ENCODE measurements at regions not wholly inside any gene's neighbourhood (a gene's known extent, or its start where the extent isn't known, plus 50 kb on each side); places are given as distances from the start of the nearest gene placed in this dataset.
A peak's percentile ranks its signal among the peaks of the same experiment; 100 is the strongest.
"Not testable (repeated sequence)": the region's sequence is repeated elsewhere in the genome, so short reads cannot be mapped to it uniquely, and the experiment has no call there.

DNA sequence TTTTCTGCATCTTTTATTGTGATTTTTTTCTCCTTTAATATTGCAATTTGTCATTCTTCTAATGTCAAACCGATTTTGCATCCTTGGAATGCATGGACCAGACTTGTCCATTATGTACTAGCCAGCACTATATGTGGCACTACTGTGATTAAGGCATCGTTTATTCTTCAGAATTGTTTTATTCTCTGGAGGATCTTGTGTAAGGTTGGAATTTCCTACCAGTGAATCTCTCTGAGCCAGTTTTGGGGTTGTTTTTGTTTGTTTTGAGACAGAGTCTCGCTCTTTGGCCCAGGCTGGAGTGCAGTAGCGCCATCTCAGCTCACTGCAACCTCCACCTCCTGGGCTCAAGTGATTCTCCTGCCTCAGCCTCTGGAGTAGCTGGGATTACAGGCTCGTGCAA is 58.5 kb downstream of the IGLL5 start:
- no peak for ATAC-seq

DNA sequence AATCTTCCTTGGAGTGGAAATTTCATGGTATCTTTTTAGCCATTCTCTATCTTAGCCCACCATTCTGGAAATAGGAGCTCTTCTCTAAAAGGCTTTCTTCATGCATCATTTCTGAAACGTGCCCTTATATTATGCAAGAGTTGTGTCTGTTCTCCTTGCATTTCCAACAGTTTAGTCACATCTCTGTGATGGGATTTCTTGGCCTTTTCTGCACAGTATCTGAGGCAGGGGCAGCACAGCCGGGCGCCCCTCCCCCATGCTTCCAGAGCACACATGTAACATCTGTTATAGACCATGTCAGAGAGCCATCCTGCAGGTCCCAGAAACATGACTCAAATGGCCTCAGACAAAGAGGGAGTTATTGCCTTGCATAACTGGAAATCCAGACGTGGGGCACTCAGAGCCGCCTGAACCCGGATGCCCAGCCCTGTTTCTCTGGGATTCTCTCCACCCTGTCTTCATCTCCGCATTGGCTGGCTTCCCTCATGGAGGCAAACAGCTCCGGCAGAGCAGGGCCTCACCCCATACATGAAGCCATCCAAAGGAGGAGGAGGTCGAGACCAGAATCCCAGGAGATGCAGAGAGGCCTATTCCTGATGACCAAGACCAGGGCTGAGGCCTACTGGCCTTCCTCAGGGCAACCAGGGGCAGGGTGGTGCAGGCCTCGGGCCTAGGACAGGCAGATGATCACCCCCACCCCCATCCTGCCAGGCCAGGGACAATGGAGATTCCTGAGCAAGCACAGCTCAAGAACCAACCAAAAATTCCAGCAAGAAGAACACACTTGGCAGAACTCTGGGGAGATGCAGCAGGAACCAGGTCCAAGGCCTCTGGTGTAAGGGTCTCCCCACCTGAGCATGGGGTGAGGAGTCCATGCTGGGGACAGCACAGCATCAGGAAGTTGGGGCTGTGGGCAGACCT is 61.3 kb downstream of the IGLL5 start:
- no peak for ATAC-seq

DNA sequence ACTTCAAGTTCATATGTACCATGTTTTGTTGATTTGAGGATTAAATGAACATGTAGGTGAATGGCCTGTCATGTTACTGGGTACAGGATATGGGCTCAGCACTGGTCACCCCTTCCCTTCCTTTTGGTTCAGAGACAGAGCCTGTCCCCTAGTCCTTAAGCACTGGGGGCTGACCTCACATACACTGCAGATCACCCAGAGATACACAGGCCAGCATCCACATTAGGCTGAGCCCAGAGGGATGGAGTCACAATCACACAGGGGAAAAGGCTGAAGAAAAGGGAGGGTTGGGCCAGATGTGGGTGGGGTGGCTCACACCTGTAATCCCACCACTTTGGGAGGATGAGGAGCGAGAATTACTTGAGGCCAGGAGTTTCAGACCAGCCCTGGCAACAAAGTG is 62.3 kb downstream of the IGLL5 start:
- no peak for ATAC-seq

DNA sequence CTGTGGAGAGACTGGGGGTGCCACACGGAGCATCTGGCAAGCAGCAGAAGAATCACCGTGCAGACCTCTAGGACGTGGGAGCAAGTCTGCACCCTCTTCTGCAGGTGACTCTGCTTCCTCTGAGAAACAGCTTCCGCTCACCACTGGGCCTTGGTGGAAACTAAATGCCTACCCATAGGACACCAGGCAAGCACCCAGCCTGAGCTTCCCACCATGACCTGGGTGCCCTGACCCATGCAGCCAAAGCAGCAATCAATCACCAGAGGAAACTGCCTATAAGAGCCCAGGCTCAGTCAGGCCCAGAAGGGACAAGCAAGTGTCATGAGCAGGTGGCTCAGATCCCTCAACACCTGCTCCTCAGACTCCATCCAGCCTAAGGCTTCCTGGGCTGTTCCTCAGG is 63.4 kb downstream of the IGLL5 start:
- no peak for ATAC-seq

DNA sequence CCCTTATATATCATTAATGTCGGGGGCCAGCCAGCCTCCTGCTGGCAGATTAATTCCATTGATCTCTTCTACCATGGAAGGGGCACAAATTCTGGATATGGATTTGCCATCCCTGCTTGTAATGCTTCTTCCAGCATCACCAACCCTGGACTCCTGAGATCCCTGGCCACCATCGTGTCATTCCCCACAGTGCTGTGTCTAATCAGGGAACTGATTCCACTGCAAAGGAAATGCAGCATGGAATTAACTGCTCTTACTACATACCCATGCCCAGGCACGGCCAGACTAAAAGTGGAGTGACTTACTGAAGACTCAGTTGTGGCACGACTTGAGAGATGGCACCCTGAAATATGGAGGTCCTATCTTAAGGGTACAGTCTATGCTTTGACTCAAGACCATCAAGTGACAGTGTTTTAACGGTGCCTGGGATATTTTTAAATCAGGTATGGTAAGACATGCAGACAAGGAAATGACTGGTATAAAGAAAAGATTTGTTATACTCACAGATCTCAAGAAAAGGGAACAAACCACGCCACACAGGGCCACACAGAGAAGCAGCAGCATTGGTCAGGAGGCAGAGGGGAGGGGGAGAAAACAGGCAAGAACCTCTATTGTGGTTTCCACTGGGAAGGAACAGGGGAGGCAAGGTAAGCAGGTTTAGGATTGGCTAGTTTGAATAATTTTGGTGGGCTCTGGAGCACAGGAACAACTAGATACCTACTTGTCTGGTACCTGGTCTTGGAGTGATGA is 65.1 kb downstream of the IGLL5 start:
- no peak for ATAC-seq

DNA sequence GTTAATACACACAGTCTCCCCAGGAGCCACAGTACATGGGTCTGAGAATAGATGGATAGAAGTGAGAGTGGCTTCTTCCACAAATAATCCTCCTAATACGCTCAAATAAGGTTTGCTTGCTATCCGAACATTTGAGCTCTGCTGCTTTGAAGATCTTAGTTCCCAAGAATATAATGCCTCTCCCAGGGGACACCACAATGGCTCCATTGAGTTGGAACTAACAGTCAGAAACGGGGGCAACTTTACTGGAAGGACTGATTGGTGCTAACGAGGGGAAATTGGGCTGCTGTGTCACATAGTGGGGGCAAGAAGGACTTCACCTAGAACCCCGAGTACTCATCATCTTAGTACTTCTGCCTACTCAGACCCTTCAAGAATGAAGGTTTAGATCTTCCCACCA is 66.2 kb downstream of the IGLL5 start:
- no peak for ATAC-seq

DNA sequence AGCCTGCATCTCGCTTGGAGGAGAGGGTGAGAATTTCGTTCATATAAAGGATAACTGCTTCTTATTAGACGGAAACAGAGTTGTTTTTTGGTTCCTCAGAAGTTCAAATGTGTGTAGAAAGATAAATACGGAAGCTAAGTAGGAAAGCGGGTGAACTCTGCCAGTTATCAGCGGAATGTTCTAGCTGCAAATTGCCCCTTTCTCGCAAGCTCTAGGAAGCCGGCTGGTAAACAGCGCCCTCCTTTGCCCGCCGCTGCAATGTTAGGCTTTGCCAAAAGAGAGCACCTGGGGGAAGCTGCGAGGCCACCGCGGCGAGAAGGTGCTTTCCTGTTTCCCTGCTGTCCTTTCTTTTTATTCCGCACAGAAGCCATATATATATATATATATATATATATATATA is 67.0 kb downstream of the IGLL5 start:
- ATAC-seq: peak in 1 of 2 donors; percentile 46

DNA sequence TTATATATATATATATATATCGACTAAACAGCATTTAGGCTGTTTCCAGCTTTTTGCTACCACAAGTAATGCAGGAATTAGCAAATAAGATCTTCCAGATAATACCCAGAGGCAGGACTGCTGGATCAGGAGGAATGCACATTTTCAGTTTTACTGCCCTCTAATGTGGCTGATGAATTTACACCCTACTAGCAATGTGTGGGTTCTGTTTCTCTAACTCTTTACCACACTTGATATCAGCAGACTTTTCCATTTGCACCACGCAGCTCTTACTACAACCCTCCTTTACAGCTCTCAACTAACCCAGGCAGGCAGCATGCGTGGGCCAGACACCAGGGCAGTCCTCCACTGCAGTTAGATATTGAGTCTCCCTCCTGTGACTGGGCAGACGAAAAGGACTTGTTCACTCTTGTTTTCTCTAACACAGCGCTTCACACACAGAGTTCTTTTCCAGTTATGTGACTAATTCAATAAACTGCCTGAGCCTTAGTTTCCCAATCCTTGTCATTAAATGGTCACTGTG is 67.7 kb downstream of the IGLL5 start:
- ATAC-seq: no peak

DNA sequence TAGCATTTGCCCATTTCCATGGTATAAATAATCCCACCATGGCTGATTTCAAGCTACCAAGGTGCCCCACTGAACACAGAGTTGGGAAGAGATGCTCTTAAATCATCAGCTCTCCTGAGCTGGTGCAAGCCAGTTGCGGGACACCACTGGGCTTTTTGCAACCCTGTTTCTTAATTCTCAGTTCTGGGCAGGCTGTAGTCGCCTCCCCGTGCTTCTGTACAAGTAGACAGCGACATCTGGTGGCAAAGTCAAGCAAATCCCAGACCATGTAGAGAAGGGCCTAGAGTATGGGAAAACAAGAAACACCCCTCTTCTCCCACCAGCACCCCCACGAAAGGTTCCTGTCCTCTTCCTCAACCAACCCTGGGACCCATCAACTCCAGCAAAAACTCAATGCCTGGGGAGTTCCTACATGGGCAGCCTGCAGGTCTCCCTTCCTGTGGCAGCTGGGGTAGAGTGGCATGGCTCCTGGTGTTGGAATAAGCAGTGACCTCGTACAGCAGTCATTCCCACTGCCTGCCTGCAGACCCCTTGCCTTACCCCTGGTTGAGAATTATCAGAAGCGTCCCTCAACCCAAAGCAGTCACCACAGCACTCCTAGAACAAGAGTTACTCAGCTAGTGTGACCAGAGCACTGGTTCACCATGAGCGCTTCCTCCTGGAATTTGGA is 68.4 kb downstream of the IGLL5 start:
- peak; percentile 65 to 68 for ATAC-seq

DNA sequence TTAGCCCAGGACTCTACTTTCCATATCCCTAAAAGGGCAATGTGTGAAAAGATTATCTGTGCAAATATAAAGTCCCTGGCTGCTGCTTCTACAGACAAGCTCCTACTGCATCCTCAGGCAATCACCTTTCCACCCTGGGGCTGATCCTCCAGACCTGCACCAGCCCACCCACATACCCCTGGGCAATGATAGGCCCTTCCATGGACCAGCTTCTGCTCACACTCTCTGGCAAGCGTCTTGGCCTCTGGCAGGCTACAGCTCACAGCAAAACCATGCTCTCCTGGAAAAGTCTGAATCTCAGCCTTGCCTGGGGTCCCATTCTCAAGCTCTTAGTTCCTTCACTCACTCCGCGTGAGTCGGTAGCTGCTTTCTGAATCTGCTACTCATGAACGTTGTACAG is 69.5 kb downstream of the IGLL5 start:
- ATAC-seq: no peak

DNA sequence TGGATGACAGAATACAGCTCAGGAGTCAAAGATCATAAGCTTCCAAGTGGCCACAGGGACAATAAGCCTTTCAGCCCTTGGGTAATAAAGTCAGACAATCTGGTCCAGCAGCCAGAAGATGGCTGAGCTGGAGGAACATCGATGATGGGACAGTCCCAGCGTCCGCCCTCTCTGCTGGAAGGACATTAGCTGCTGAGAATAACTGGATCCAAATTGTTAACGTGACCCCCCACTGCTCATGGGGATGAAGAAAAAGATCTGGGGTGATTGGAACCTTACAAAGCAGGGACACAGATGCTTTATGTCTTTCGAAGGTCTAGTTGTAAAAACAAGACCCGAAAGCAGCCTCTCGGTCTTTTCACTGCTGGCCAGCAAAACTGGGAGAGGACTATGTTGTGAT is 71.0 kb downstream of the IGLL5 start:
- no peak for ATAC-seq

DNA sequence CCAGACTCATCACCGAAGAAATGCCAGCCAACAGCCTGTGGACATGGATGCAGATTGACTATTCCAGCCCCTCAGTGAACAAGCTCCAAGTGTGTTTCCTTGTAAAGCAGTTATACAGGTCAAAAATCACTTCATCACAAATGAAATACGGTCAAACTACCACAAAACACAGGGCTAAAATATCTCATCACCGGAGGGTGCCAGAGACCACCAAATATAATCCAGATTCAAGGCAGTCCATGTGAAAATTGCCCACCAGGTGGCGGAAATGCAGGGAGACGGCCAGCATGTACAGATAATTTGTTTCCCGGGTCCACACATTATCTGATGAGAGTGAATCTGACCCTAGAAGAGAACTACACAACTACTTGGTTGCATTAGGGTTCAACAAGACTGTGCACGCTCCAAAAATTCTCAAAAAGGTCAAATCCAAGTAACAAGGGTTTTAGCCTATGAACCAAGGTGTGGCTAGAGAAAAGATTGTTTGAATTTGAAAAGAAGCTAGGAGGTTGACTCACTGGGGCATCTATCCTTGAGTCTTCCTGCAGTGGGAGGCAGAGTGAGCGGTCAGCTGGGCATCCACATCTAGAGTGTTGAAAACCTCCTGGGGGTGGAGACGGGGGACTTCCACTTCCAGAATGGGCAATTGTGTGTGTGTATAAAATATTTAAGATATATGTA is 71.7 kb downstream of the IGLL5 start:
- ATAC-seq: no peak

DNA sequence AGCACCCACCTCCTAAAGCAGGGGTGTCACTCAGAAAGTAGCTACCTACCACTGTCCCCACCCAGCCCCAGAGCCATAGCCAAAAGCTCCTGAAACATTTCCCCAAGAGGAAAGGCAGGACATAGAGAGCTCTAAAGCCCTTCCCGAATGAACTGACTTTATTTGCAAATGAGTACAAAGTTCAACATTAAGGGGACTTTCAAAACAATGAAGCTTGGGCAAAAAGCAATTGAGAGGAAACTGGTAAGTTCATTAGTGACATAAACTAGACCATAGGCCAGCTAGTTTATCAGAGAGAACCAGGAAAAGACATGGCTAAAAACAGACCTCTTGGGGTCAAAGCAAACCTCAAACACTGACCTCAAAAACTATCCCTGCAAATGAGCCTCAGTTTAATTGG is 72.7 kb downstream of the IGLL5 start:
- no peak for ATAC-seq

DNA sequence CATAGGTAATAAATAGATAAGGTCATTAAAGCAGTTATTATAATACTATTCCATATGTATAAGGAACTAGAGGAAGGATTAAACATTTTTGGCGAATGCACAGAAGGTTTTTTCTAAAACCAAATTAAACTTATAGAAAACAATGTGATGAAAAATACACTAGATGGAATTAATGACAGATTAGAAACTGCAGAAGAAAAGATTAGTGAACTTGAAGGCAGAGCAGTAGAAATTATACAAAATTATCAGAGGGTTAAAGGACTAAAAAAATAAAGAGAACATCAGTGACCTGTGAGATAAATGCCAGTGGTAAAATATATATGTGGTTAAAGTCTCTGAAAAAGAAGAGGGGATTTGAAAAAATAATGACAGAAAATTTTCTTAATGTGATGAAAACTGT is 74.0 kb downstream of the IGLL5 start:
- no peak for ATAC-seq

DNA sequence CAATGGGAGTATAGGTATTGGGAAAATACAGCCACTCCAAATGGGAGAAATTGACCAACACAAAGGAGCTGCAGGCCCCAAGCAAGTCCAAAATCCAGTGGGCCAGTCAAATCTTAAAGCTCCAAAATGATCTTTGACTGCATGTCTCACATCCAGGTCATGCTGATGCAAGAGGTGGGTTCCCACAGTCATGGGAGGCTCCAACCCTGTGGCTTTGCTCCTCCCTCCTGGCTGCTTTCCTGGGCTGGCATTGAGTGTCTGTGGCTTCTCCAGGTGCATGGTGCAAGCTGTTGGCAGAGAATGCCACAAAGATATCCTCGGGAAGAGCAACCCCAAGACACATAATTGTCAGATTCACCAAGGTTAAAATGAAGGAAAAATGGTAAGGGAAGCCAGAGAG is 80.8 kb downstream of the IGLL5 start:
- ATAC-seq: no peak

DNA sequence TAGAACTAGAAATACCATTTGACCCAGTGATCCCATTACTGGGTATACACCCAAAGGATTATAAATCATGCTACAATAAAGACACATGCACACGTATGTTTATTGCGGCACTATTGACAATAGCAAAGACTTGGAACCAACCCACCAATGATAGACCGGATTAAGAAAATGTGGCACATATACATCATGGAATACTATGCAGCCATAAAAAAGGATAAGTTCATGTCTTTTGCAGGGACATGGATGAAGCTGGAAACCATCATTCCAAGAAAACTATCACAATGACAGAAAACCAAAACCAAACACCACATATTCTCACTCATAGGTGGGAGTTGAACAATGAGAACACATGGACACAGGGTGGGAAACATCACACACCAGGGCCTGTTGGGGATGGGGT is 85.0 kb downstream of the IGLL5 start:
- ATAC-seq: not testable (repeated sequence)

DNA sequence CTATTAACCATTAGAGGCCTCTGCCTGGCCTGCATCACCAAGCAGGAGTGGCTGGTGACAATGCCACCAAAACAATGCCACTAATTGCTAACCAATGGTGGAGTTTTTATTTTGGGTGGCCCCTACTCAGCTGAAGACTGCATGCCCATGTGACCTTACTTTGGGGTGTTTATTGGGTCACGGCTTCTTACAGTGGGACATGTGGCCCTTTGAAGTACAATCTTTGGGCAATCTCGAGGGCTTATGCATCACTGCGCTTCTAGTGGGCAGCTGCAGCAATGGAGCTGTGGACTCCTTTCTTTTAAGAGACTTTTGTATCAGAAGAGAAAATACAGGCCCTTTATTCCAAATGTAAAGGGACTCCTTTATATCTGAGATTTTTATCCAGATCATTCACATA is 85.7 kb downstream of the IGLL5 start:
- no peak for ATAC-seq

DNA sequence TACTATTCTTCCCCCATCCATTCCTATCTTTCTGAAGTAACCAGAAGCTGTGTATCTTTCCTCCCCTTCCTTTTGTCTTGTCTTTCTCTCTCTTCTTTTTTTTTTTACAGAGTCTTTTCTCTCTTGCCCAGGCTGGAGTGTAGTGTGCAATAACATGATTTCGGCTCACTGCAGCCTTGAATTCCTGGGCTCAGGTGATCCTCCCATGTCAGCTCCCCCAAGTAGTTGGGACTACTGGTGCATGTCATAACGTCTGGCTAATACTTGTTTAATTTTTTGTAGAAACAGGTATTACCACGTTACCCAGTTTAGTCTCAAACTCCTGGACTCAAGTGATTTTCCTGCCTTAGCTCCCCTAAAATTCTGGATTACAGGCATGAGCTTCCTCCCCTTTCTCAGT is 86.5 kb downstream of the IGLL5 start:
- no peak for ATAC-seq

DNA sequence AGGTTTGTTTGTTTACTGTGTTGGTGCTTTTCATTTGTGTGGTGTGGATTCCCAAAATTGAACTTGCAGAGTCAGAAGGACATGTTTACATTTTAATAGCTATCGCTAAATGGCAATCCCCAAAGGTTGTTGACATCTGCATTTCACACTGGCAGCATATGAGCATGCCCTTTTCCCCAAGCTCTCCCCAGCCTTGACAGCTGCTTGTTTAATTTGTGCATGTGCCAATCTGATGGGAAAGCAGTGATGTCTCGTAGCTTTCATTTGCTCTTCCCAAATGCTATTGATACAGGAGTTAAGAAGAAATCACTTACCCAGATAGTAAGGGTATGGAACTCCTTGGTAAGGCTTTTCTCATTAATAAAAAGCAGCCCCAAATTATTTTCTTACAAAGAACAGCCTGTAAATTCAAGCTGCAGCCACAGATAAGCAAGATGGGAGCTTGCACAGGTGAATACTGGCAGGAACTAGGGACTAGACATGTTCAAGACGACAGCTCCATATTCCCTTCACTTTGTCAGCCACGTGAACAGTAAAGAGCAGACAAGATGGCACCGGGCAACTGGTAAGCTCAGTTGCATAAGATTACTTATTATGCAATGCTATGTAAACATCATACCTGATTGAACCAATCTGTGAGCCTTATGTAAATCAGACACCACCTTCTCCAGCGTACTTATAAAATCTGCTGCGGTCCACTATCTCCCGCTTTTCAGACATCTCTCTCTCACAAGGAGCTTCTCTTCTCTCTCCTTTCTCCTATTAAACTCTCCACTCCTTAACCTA is 87.4 kb downstream of the IGLL5 start:
- no peak for ATAC-seq

DNA sequence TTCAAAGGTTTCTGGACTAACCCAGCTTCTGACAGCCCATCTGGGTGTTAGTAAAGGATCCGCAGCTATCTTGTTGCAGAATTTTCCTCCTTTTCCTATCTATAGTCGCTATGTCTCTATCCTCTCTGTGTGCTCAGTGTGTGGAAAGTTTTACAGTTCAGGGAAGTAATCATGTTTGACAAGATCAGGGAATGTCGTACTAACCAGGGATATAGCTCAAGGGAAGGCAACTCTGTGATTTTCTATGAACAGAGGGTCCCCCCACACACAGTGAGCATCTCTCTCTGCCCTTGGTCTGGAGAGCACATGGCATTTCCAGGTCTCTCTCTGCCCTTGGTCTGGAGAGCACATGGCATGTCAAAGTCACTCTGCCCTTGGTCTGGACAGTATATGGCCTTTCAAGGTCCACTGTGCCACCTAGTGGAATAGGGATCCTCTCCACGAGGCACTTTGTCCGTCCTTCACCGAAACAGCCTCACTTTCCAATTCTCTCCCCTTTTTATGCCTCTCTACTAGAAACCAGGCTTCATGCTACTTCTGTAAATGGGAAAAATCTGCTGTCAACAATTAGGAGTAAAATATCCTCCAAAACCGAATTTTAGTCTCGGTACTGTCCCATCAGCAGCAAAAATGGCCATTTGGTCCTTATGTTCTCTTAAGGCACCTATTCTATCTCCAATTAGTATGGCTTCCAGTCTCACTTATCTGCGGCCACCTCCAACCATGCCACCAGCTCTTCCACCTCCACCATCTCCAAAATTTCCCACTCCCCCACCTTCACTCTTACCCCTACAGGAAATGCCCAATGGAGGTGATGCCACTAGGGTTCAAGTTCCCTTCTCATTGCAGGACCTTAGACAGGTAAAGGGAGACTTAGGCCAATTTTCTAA is 88.7 kb downstream of the IGLL5 start:
- ATAC-seq: no peak
